WTC11 (cell line): ENCODE measurements at regions not wholly inside any gene's neighbourhood (a gene's known extent, or its start where the extent isn't known, plus 50 kb on each side); places are given as distances from the start of the nearest gene placed in this dataset.

Experiments used
- ATAC-seq: fragments of 200-7000 bp; cut with Tn5 transposase; 2 replicates; pipeline ENCODE4 v1.10.0; 2021; ENCODE audit warnings: mild to moderate bottlenecking, moderate library complexity
- CTCF ChIA-PET: fragments of 300-600 bp; sonication (Branson Sonifier 250); formaldehyde crosslinking; loops from one replicate; lab custom pipeline; 2021; ENCODE audit warnings: antibody characterized with exemption; lab: Charles Lee
- POLR2A ChIA-PET: fragments of 350-600 bp; sonication (Branson Sonifier 250); formaldehyde crosslinking; loops from one replicate; lab custom pipeline; 2021; ENCODE audit warnings: antibody characterized with exemption; lab: Charles Lee
- DNase-seq: peaks from one replicate; pipeline ENCODE4 v3.0.0; 2021; ENCODE audit warnings: low spot score
- H3K27ac Mint-ChIP-seq: 2 replicates; pipeline ENCODE4 v1.8.0; 2021; ENCODE audit warnings: mixed read lengths
- H3K27me3 Mint-ChIP-seq: 2 replicates; pipeline ENCODE4 v1.8.0; 2021; ENCODE audit warnings: low read depth, mild to moderate bottlenecking, moderate library complexity, mixed read lengths
- H3K36me3 Mint-ChIP-seq: 2 replicates; pipeline ENCODE4 v1.8.0; 2021; ENCODE audit warnings: mixed read lengths
- H3K4me1 Mint-ChIP-seq: 2 replicates; pipeline ENCODE4 v1.8.0; 2022; ENCODE audit warnings: mixed read lengths
- H3K4me3 Mint-ChIP-seq: 2 replicates; pipeline ENCODE4 v1.8.0; 2021; ENCODE audit warnings: mild to moderate bottlenecking, moderate library complexity, mixed read lengths
- H3K9me3 Mint-ChIP-seq: 2 replicates; pipeline ENCODE4 v1.8.0; 2021; ENCODE audit warnings: mixed read lengths
- AR ChIP-seq: fragments of 250-450 bp; sonication (Bioruptor Pico); IDR thresholded peaks from 2 replicates; pipeline ENCODE4 v1.9.0; 2021; ENCODE audit warnings: mild to moderate bottlenecking
- E2F5 ChIP-seq: sonication (generic); formaldehyde crosslinking; IDR thresholded peaks from 2 replicates; pipeline ENCODE4 v1.8.1; 2022; ENCODE audit warnings: mild to moderate bottlenecking, moderate library complexity, missing genetic modification reagents
- EMX1 ChIP-seq: fragments of 250-450 bp; sonication (Bioruptor Pico); IDR thresholded peaks from 2 replicates; pipeline ENCODE4 v1.8.0; 2021; ENCODE audit warnings: mild to moderate bottlenecking
- ERG ChIP-seq: fragments of 250-450 bp; sonication (Bioruptor Pico); IDR thresholded peaks from 2 replicates; pipeline ENCODE4 v1.8.0; 2021; ENCODE audit warnings: mild to moderate bottlenecking
- ESRRA ChIP-seq: sonication (generic); formaldehyde crosslinking; IDR thresholded peaks from 2 replicates; pipeline ENCODE4 v1.8.1; 2022; ENCODE audit warnings: mild to moderate bottlenecking, missing genetic modification reagents, borderline replicate concordance
- ETV6 ChIP-seq: sonication (generic); formaldehyde crosslinking; IDR thresholded peaks from 2 replicates; pipeline ENCODE4 v1.8.1; 2022; ENCODE audit warnings: mild to moderate bottlenecking, missing genetic modification reagents
- FOXK1 ChIP-seq: sonication (generic); formaldehyde crosslinking; IDR thresholded peaks from 2 replicates; pipeline ENCODE4 v1.8.0; 2022; ENCODE audit warnings: mild to moderate bottlenecking, moderate library complexity, missing genetic modification reagents
- NR1H2 ChIP-seq: sonication (generic); formaldehyde crosslinking; IDR thresholded peaks from 2 replicates; pipeline ENCODE4 v1.9.0; 2021; ENCODE audit warnings: mild to moderate bottlenecking, moderate library complexity, missing genetic modification reagents
- NR2C2 ChIP-seq: sonication (generic); formaldehyde crosslinking; IDR thresholded peaks from 2 replicates; pipeline ENCODE4 v1.8.0; 2022; ENCODE audit warnings: mild to moderate bottlenecking, missing genetic modification reagents
- RORB ChIP-seq: fragments of 250-450 bp; sonication (Bioruptor Pico); IDR thresholded peaks from 2 replicates; pipeline ENCODE4 v1.9.0; 2021; ENCODE audit warnings: mild to moderate bottlenecking
- ZNF121 ChIP-seq: sonication (generic); formaldehyde crosslinking; IDR thresholded peaks from 2 replicates; pipeline ENCODE4 v1.8.0; 2023; ENCODE audit warnings: missing genetic modification reagents
- ZNF219 ChIP-seq: sonication (generic); formaldehyde crosslinking; IDR thresholded peaks from 2 replicates; pipeline ENCODE4 v1.8.0; 2023; ENCODE audit warnings: missing genetic modification reagents, mild to moderate bottlenecking, borderline replicate concordance
- ZNF263 ChIP-seq: sonication (generic); formaldehyde crosslinking; IDR thresholded peaks from 2 replicates; pipeline ENCODE4 v1.8.1; 2022; ENCODE audit warnings: low read depth, mild to moderate bottlenecking, moderate library complexity, missing genetic modification reagents
- ZNF281 ChIP-seq: sonication (generic); formaldehyde crosslinking; IDR thresholded peaks from 2 replicates; pipeline ENCODE4 v1.8.0; 2023; ENCODE audit warnings: mild to moderate bottlenecking, missing genetic modification reagents
- ZNF423 ChIP-seq: fragments of 250-450 bp; sonication (Bioruptor Pico); IDR thresholded peaks from 2 replicates; pipeline ENCODE4 v2.1.2; 2022; ENCODE audit warnings: mild to moderate bottlenecking, moderate library complexity
- ZNF425 ChIP-seq: fragments of 250-450 bp; sonication (Bioruptor Pico); conservative IDR thresholded peaks from 2 replicates; pipeline ENCODE4 v1.9.0; 2021; ENCODE audit warnings: mild to moderate bottlenecking
- TF ChIP-seq, protein P1 (sequence below): fragments of 250-450 bp; sonication (Bioruptor Pico); IDR thresholded peaks from 2 replicates; pipeline ENCODE4 v1.9.0; 2021; ENCODE audit warnings: moderate library complexity, mild to moderate bottlenecking, inconsistent platforms, borderline replicate concordance
- TF ChIP-seq, protein P2 (sequence below): sonication (generic); formaldehyde crosslinking; IDR thresholded peaks from 2 replicates; pipeline ENCODE4 v1.8.0; 2022; ENCODE audit warnings: mild to moderate bottlenecking, missing genetic modification reagents

GRCh38 chrX:43068639-43069038 is 290.7 kb upstream of the PPP1R2C start (continued):
- TF ChIP-seq, protein P1, sequence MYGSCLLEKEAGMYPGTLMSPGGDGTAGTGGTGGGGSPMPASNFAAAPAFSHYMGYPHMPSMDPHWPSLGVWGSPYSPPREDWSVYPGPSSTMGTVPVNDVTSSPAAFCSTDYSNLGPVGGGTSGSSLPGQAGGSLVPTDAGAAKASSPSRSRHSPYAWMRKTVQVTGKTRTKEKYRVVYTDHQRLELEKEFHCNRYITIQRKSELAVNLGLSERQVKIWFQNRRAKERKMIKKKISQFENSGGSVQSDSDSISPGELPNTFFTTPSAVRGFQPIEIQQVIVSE (CRISPR knock-in tag) = no peak
- TF ChIP-seq ZNF281 = no peak

DNA sequence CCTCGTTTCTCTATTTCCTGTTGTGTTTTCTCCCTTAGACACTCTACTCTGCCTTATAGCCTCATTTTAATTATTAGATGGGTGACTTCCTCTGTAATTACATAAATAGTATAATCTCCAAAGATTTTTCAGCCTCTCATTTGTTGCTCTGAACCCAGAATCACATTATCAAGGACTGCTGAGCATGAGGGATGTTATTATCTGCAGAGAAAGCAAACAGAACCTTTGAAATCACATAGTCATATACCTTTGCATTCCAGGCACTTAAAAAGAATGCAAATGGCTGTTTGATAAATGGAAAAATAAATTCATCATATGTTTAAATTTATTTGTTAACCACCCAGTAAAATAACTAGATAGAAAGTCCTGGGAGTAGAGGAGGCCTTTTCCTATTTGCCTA is 305.1 kb upstream of the PPP1R2C start:
- DNase-seq (no peak), ATAC-seq (no peak)
- H3K27ac Mint-ChIP-seq = no peak overlapping the region
- H3K9me3 Mint-ChIP-seq = peaks cover 25% of the 10 kb centered on the region
- TF ChIP-seq ETV6 (CRISPR knock-in tag) = no peak
- no peak for TF ChIP-seq NR1H2 (CRISPR knock-in tag)
- no peak for TF ChIP-seq FOXK1
- TF ChIP-seq EMX1 (CRISPR knock-in tag) = no peak
- no peak for TF ChIP-seq NR2C2
- TF ChIP-seq ESRRA (CRISPR knock-in tag) = no peak
- no peak for TF ChIP-seq ZNF423 (CRISPR knock-in tag)
- no peak for TF ChIP-seq ZNF121 (CRISPR knock-in tag)
- TF ChIP-seq ERG (CRISPR knock-in tag) = no peak
- TF ChIP-seq ZNF263 (CRISPR knock-in tag) = no peak
- no peak for TF ChIP-seq E2F5
- no peak for TF ChIP-seq RORB (CRISPR knock-in tag)
- TF ChIP-seq, protein P2, sequence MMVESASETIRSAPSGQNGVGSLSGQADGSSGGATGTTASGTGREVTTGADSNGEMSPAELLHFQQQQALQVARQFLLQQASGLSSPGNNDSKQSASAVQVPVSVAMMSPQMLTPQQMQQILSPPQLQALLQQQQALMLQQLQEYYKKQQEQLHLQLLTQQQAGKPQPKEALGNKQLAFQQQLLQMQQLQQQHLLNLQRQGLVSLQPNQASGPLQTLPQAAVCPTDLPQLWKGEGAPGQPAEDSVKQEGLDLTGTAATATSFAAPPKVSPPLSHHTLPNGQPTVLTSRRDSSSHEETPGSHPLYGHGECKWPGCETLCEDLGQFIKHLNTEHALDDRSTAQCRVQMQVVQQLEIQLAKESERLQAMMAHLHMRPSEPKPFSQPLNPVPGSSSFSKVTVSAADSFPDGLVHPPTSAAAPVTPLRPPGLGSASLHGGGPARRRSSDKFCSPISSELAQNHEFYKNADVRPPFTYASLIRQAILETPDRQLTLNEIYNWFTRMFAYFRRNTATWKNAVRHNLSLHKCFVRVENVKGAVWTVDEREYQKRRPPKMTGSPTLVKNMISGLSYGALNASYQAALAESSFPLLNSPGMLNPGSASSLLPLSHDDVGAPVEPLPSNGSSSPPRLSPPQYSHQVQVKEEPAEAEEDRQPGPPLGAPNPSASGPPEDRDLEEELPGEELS (CRISPR knock-in tag) = no peak
- ChIA-PET CTCF (no interaction called here), POLR2A (no interaction called here)
- peaks cover 25% of the 10 kb centered on the region for H3K36me3 Mint-ChIP-seq
- H3K27me3 Mint-ChIP-seq = no peaks in the 10 kb centered on the region
- no peak overlapping the region for H3K4me3 Mint-ChIP-seq
- H3K4me1 Mint-ChIP-seq = no peaks in the 10 kb centered on the region

GRCh38 chrX:43087830-43088229 is 309.9 kb upstream of the PPP1R2C start:
- H3K9me3 Mint-ChIP-seq = peaks cover 23% of the 10 kb centered on the region
- CTCF ChIA-PET = no interaction called here
- POLR2A ChIA-PET = no interaction called here
- ATAC-seq (no peak), DNase-seq (no peak)
- H3K4me3 Mint-ChIP-seq = no peak overlapping the region
- H3K36me3 Mint-ChIP-seq = peaks cover 25% of the 10 kb centered on the region
- no peaks in the 10 kb centered on the region for H3K27me3 Mint-ChIP-seq
- no peak overlapping the region for H3K27ac Mint-ChIP-seq
- H3K4me1 Mint-ChIP-seq = no peaks in the 10 kb centered on the region
- TF ChIP-seq ZNF281 = no peak
- TF ChIP-seq ZNF425 (CRISPR knock-in tag) = no peak
- TF ChIP-seq AR (CRISPR knock-in tag) = no peak
- no peak for TF ChIP-seq ZNF219 (CRISPR knock-in tag)
